HepG2 (cell line): ENCODE measurements at regions not wholly inside any gene's neighbourhood (a gene's known extent, or its start where the extent isn't known, plus 50 kb on each side); places are given as distances from the start of the nearest gene placed in this dataset.

Experiments
- ATAC-seq: fragments of 200-7000 bp; cut with Tn5 transposase; 3 replicates; pipeline ENCODE4 v1.9.1; 2020; ENCODE audit warnings: mild to moderate bottlenecking, moderate library complexity
- BruUV-seq: library from RNA; stranded (reverse); fragments of 400-500 nt; replicated peaks from 2 replicates; lab custom pipeline; 2021; lab: Mats Ljungman, UMichigan
- CTCF ChIA-PET: fragments of 300-600 bp; formaldehyde crosslinking; extraction: SDS; loops from one replicate; lab custom pipeline; 2021; ENCODE audit warnings: low total read pairs, inconsistent platforms, low intra/inter-chr PET ratio; lab: Yijun Ruan, JAX
- POLR2A ChIA-PET: fragments of 350-600 bp; sonication (Branson Sonifier 250); formaldehyde crosslinking; loops from one replicate; lab custom pipeline; 2020; ENCODE audit warnings: antibody characterized with exemption, inconsistent platforms; lab: Yijun Ruan, JAX
- DNase-seq: peaks from one replicate; pipeline ENCODE4 v3.0.0-alpha.2; 2015; ENCODE audit warnings: low spot score
- FAIRE-seq: peaks from 3 replicates; lab custom pipeline; 2011; peaks lifted over from hg19 to GRCh38; lab: Jason Lieb, UNC
- H2AFZ ChIP-seq: one replicate; pipeline ENCODE4 v1.6.1; 2011; ENCODE audit warnings: low read length, inconsistent platforms
- H3K27ac ChIP-seq: fragments of 300-600 bp; 3 replicates; pipeline ENCODE4 v1.8.0; 2011; ENCODE audit warnings: mixed run types, mild to moderate bottlenecking, mixed read lengths, low read length, inconsistent platforms; ENCODE audit not compliant: insufficient read depth; ENCODE audit errors: extremely low read length
- H3K27me3 ChIP-seq, 2 experiments: fragments of 200-600 bp in 1 of 2; 2 replicates in 1 of 2; 3 replicates in 1 of 2; pipeline versions ENCODE4 v1.6.0 to v1.8.0; 2011; ENCODE audit warnings: low read length in 2 of 2, mild to moderate bottlenecking in 2 of 2, moderate library complexity in 2 of 2, inconsistent platforms in 1 of 2; ENCODE audit not compliant: insufficient read depth in 2 of 2, control insufficient read depth in 1 of 2
- H3K36me3 ChIP-seq, 2 experiments: fragments of 200-600 bp in 1 of 2; replicated peaks in 1 of 2; 2 replicates in 1 of 2; 3 replicates in 1 of 2; pipeline versions ENCODE4 v1.5.1 to v1.8.0; 2011; ENCODE audit warnings: low read length in 2 of 2, inconsistent platforms in 1 of 2; ENCODE audit not compliant: insufficient read depth in 2 of 2, control insufficient read depth in 1 of 2
- H3K4me1 ChIP-seq: 2 replicates; pipeline ENCODE4 v1.5.1; 2012; ENCODE audit warnings: low read length, inconsistent platforms; ENCODE audit not compliant: insufficient read depth
- H3K4me2 ChIP-seq: 2 replicates; pipeline ENCODE4 v1.6.0; 2011; ENCODE audit warnings: low read depth, low read length, inconsistent platforms
- H3K4me3 ChIP-seq, 3 experiments: fragments of 200-600 bp in 1 of 3; sonication (generic), shearing (Covaris generic) in 1 of 3; replicated peaks in 1 of 3; 2 replicates each; pipeline ENCODE4 v1.5.1; 2011 to 2016; ENCODE audit warnings: low read length in 3 of 3, inconsistent platforms in 2 of 3, low read depth in 2 of 3, mild to moderate bottlenecking in 2 of 3, control low read depth in 1 of 3, mixed read lengths in 1 of 3; ENCODE audit not compliant: insufficient read depth in 1 of 3
- H3K79me2 ChIP-seq: one replicate; pipeline ENCODE4 v1.6.1; 2011; ENCODE audit warnings: low read length, inconsistent platforms; ENCODE audit not compliant: insufficient read depth
- H3K9ac ChIP-seq: 2 replicates; pipeline ENCODE4 v1.6.0; 2011; ENCODE audit warnings: mild to moderate bottlenecking, low read depth, low read length, inconsistent platforms; ENCODE audit not compliant: insufficient read depth
- H3K9me3 ChIP-seq: 2 replicates; pipeline ENCODE4 v1.5.1; 2012; ENCODE audit warnings: mild to moderate bottlenecking, low read length
- H4K20me1 ChIP-seq: 2 replicates; pipeline ENCODE4 v1.6.0; 2011; ENCODE audit warnings: inconsistent platforms, mild to moderate bottlenecking, low read length, moderate library complexity; ENCODE audit not compliant: insufficient read depth
- KAT2B ChIP-seq: fragments of 150-350 bp; IDR thresholded peaks from 2 replicates; pipeline ENCODE4 v1.6.1; 2014; ENCODE audit warnings: low read depth, low read length, borderline replicate concordance
- MNT ChIP-seq: fragments of 450-650 bp; IDR thresholded peaks from 2 replicates; pipeline ENCODE4 v1.6.1; 2016
- SAP130 ChIP-seq: IDR thresholded peaks from 2 replicates; pipeline ENCODE4 v1.6.1; 2016; ENCODE audit warnings: low read depth
- YY1 ChIP-seq: IDR thresholded peaks from 2 replicates; pipeline ENCODE4 v1.6.1; 2011; ENCODE audit warnings: low read length, low read depth, moderate library complexity, mild to moderate bottlenecking; ENCODE audit not compliant: insufficient read depth, insufficient replicate concordance
- ZNF235 ChIP-seq: sonication (generic); formaldehyde crosslinking; IDR thresholded peaks from 2 replicates; pipeline ENCODE4 v1.8.1; 2023; ENCODE audit warnings: mild to moderate bottlenecking, missing genetic modification reagents, borderline replicate concordance
- ZNF33A ChIP-seq: sonication (generic); formaldehyde crosslinking; IDR thresholded peaks from 2 replicates; pipeline ENCODE4 v1.5.1; 2020; ENCODE audit warnings: missing genetic modification reagents, mild to moderate bottlenecking, moderate library complexity, borderline replicate concordance
- WGBS: methylation state at CpG from one replicate; pipeline ENCODE4 v1.1.6; 2017; ENCODE audit warnings: low lambda C conversion rate; 5-methylcytosine and 5-hydroxymethylcytosine counted together
- in situ Hi-C: cut with HindIII; loops from 2 replicates; pipeline ENCODE4 v1.10.0; 2017; ENCODE audit warnings: low pct_unique_long_range_greater_than_20kb; ENCODE audit not compliant: extremely low pct_ligation_motif_present
- intact Hi-C: fragments of 100-400 bp; cut with micrococcal nuclease; formaldehyde crosslinking; loops from one replicate; pipeline ENCODE4 v1.10.0; 2022; ENCODE audit not compliant: unreplicated experiment
- TF ChIP-seq, protein P1 (sequence below): sonication (generic); formaldehyde crosslinking; IDR thresholded peaks from 2 replicates; pipeline ENCODE4 v1.4.0; 2020; ENCODE audit warnings: missing genetic modification reagents

GRCh38 chr2:198545411-198545810, 741.0 kb downstream of the PLCL1 start:
- H4K20me1 ChIP-seq = no peaks in the 10 kb centered on the region
- no peaks in the 10 kb centered on the region for H3K27me3 ChIP-seq
- H3K36me3 ChIP-seq = no peaks in the 10 kb centered on the region
- no peak for ATAC-seq
- H3K4me2 ChIP-seq = no peak overlapping the region
- ChIA-PET CTCF (no interaction called here), POLR2A (no interaction called here)
- H3K4me1 ChIP-seq = peaks cover 5% of the 10 kb centered on the region; the same call in 1 of the 2 replicates
- H3K4me3 ChIP-seq = no peak overlapping the region
- DNase-seq = no peak
- H3K9ac ChIP-seq = no peak overlapping the region
- in situ Hi-C loops = no loop called here
- 14% methylated on average over 3 of the region's 3 CpGs for WGBS
- TF ChIP-seq YY1 (no peak), ZNF235 (CRISPR knock-in tag) (no peak), KAT2B (no peak)
- TF ChIP-seq, protein P1, sequence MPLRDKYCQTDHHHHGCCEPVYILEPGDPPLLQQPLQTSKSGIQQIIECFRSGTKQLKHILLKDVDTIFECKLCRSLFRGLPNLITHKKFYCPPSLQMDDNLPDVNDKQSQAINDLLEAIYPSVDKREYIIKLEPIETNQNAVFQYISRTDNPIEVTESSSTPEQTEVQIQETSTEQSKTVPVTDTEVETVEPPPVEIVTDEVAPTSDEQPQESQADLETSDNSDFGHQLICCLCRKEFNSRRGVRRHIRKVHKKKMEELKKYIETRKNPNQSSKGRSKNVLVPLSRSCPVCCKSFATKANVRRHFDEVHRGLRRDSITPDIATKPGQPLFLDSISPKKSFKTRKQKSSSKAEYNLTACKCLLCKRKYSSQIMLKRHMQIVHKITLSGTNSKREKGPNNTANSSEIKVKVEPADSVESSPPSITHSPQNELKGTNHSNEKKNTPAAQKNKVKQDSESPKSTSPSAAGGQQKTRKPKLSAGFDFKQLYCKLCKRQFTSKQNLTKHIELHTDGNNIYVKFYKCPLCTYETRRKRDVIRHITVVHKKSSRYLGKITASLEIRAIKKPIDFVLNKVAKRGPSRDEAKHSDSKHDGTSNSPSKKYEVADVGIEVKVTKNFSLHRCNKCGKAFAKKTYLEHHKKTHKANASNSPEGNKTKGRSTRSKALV (CRISPR knock-in tag) = no peak
- H3K27ac ChIP-seq = no peak overlapping the region
- no peaks in the 10 kb centered on the region for H3K9me3 ChIP-seq
- H2AFZ ChIP-seq = no peak overlapping the region
- H3K79me2 ChIP-seq = no peaks in the 10 kb centered on the region
- intact Hi-C loops = no loop called here
- FAIRE-seq = no peak
- BruUV-seq = no TSS peak

- no peak overlapping the region for H3K27ac ChIP-seq
- no peak overlapping the region for H3K4me3 ChIP-seq
- ChIA-PET POLR2A (no interaction called here), CTCF (no interaction called here)
- BruUV-seq = no TSS peak
- H3K9ac ChIP-seq = no peak overlapping the region
- H3K4me1 ChIP-seq = peaks cover 5% of the 10 kb centered on the region; the same call in 1 of the 2 replicates
- ATAC-seq = no peak
- intact Hi-C loops (no loop called here), in situ Hi-C loops (no loop called here)
- no peaks in the 10 kb centered on the region for H3K9me3 ChIP-seq
- H3K27me3 ChIP-seq = no peaks in the 10 kb centered on the region
- no peak overlapping the region for H3K4me2 ChIP-seq
- H2AFZ ChIP-seq = no peak overlapping the region
- no peak for DNase-seq
- 5% methylated on average over 1 of the region's 1 CpG for WGBS
- FAIRE-seq = no peak
- H3K79me2 ChIP-seq = no peaks in the 10 kb centered on the region
- no peaks in the 10 kb centered on the region for H3K36me3 ChIP-seq
- TF ChIP-seq MNT = no peak
- no peak for TF ChIP-seq ZNF33A (CRISPR knock-in tag)
- no peak for TF ChIP-seq SAP130 (CRISPR knock-in tag)
- no peaks in the 10 kb centered on the region for H4K20me1 ChIP-seq
Measured at GRCh38 chr2:198544461-198544860, 740.1 kb downstream of the PLCL1 start.
